AG10803 (cell line): ENCODE measurements at regions not wholly inside any gene's neighbourhood (a gene's known extent, or its start where the extent isn't known, plus 50 kb on each side); places are given as distances from the start of the nearest gene placed in this dataset.

ENCODE experiments used
- DNase-seq: peaks from one replicate; pipeline ENCODE4 v3.0.0; 2010; ENCODE audit warnings: low read depth
- H3K4me3 ChIP-seq: 2 replicates; pipeline ENCODE4 v1.5.1; 2011; ENCODE audit warnings: mild to moderate bottlenecking, low read length, control low read depth
- CTCF ChIP-seq: conservative IDR thresholded peaks from 2 replicates; pipeline ENCODE4 v1.5.1; 2011; ENCODE audit warnings: mild to moderate bottlenecking, low read length, control low read depth, inconsistent platforms

GRCh38 chr5:88666761-88667495 is 216.1 kb downstream of the MEF2C start:
- TF ChIP-seq CTCF: no peak
- peak overlapping the region; percentile 51 for H3K4me3 ChIP-seq
- DNase-seq: no peak

GRCh38 chr5:88665750-88666215 is 217.2 kb downstream of the MEF2C start:
- DNase-seq: no peak
- no peak for TF ChIP-seq CTCF
- H3K4me3 ChIP-seq: no peak overlapping the region

- no peak for TF ChIP-seq CTCF
- no peak overlapping the region for H3K4me3 ChIP-seq
- no peak for DNase-seq
Observed at GRCh38 chr5:88664645-88665044, 218.3 kb downstream of the MEF2C start.

- no peak for TF ChIP-seq CTCF
- H3K4me3 ChIP-seq: no peak overlapping the region
- DNase-seq: no peak
Observed at GRCh38 chr5:88663793-88664216, 219.2 kb downstream of the MEF2C start.

- no peak overlapping the region for H3K4me3 ChIP-seq
- DNase-seq: no peak
- TF ChIP-seq CTCF: no peak
Observed at GRCh38 chr5:88662846-88663245, 220.1 kb downstream of the MEF2C start.

- no peak for DNase-seq
- TF ChIP-seq CTCF: no peak
- H3K4me3 ChIP-seq: no peak overlapping the region
Observed at GRCh38 chr5:88661806-88662207, 221.2 kb downstream of the MEF2C start.
